ENCODE measurements at regions not wholly inside any gene's neighbourhood (a gene's known extent, or its start where the extent isn't known, plus 50 kb on each side); places are given as distances from the start of the nearest gene placed in this dataset.

- no peak for TF ChIP-seq USF2 (IDR thresholded peaks at IDR 0.05)
- TF ChIP-seq CTCF (IDR thresholded peaks at IDR 0.05): no peak
- no peak for TF ChIP-seq CBX8 (IDR thresholded peaks at IDR 0.05)
- TF ChIP-seq JUNB (IDR thresholded peaks at IDR 0.05): no peak
- no peak for TF ChIP-seq EHF (CRISPR knock-in tag; IDR thresholded peaks at IDR 0.05)
- TF ChIP-seq CEBPB (IDR thresholded peaks at IDR 0.05): no peak
Observed at GRCh38 chr16:60608971-60609370, 1427.3 kb downstream of the CDH8 start.
